ENCODE measurements at regions not wholly inside any gene's neighbourhood (a gene's known extent, or its start where the extent isn't known, plus 50 kb on each side); places are given as distances from the start of the nearest gene placed in this dataset.

DNA sequence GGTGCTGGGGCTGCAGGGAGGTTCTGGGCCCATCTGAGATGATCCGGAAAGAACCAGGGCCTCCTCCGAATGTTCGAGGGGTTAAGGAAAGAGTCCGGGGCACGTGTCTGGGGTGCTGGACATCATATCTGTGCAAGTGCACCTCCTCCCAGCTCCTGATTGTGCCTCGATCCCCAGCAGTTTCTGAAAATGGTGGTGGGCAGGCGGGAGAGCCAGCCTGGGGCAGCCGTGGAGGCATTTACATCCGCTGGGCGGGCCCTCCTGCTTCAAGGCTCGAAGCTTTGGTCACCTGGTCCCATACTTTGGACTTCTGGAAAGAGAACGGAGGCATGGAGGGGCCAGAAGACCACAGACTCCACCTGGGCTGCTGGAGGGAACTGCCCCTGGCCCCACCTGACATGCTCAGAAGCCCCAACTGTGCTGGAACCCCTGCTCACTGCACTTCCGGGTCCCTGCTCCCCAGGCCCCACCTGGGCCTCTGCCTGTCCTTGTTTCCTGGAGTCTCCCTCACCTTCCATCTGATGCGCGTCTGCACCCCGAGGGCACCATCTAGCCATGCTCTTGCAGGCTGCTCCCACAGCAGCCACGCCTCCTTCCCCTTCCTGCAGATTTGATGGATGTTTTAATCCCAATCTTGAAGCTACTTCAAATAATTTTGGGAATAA, 119.2 kb upstream of the HDAC4 start:
- TF ChIP-seq POLR2A (IDR thresholded peaks at IDR 0.05): no peak
- TF ChIP-seq, protein P1, sequence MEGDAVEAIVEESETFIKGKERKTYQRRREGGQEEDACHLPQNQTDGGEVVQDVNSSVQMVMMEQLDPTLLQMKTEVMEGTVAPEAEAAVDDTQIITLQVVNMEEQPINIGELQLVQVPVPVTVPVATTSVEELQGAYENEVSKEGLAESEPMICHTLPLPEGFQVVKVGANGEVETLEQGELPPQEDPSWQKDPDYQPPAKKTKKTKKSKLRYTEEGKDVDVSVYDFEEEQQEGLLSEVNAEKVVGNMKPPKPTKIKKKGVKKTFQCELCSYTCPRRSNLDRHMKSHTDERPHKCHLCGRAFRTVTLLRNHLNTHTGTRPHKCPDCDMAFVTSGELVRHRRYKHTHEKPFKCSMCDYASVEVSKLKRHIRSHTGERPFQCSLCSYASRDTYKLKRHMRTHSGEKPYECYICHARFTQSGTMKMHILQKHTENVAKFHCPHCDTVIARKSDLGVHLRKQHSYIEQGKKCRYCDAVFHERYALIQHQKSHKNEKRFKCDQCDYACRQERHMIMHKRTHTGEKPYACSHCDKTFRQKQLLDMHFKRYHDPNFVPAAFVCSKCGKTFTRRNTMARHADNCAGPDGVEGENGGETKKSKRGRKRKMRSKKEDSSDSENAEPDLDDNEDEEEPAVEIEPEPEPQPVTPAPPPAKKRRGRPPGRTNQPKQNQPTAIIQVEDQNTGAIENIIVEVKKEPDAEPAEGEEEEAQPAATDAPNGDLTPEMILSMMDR (IDR thresholded peaks at IDR 0.05): no peak
- intact Hi-C loops (cut with DNase I; ENCODE audit: low total_unique reads): no loop called here
- H3K27ac ChIP-seq: no peak overlapping the region
- WGBS, 2 donors: 92 to 93% methylated on average over 15 to 17 of the region's 17 CpGs
- no peaks in the 10 kb centered on the region for H3K36me3 ChIP-seq (ENCODE audit: low read depth, missing control alignments)
- DNase-seq: no peak
- no peaks in the 10 kb centered on the region for H3K4me1 ChIP-seq
- H3K9me3 ChIP-seq: no peaks in the 10 kb centered on the region
- H3K4me3 ChIP-seq: no peak overlapping the region
- no peaks in the 10 kb centered on the region for H3K27me3 ChIP-seq

GRCh38 chr2:239519089-239519920, 118.5 kb upstream of the HDAC4 start:
- intact Hi-C loops (cut with DNase I; ENCODE audit: low total_unique reads): no loop called here
- Histone ChIP-seq H3K9me3 (no peaks in the 10 kb centered on the region), H3K4me1 (no peaks in the 10 kb centered on the region), H3K4me3 (no peak overlapping the region), H3K27ac (no peak overlapping the region), H3K36me3 (ENCODE audit: low read depth, missing control alignments) (no peaks in the 10 kb centered on the region), H3K27me3 (no peaks in the 10 kb centered on the region)
- WGBS, 2 donors: 73 to 84% methylated on average over 16 to 22 of the region's 22 CpGs
- DNase-seq: no peak
- no peak for TF ChIP-seq POLR2A (IDR thresholded peaks at IDR 0.05)
- TF ChIP-seq, protein P1 (IDR thresholded peaks at IDR 0.05): no peak

DNA sequence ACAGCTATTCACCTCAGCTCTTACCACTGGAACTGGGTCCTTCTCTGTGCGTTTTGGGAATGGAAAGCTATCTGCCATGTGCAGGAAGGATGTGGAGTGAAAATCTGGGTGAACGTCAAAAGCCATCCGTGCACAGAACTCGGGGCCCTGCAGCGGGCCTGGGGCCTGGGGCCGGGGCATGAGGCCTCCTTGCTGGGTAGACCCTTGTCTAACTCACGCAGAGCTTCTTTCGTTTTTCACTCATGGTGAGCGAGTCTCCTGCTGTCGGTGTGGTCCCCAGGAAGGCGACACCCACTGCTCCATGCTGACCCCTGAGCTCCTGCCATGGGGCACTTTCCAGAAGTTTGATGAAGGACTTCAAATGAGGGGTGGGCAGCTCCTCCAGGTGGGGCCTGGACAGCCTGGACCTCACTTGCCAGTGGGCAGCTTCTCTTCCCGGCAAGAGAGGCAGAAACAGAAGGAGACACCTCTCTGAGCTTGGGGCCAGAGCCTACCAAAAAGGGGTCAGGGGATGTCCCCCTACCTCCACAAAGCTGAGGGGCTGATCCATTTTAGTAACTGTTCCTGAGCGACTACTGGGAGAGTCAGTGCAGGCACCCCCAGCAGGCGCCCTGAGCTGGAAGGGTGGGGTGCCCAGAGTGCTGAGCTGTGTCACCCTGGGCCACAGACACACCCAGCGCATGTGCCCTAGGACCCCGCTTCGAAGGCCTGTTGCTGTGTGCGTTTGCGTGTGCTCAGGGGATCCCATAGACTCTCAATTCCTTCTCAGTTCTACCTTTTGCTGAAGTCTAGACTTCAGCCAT, 117.7 kb upstream of the HDAC4 start:
- no peak for DNase-seq
- H3K4me3 ChIP-seq: no peak overlapping the region
- intact Hi-C loops (cut with DNase I; ENCODE audit: low total_unique reads): no loop called here
- no peaks in the 10 kb centered on the region for H3K4me1 ChIP-seq
- TF ChIP-seq, protein P1 (IDR thresholded peaks at IDR 0.05): no peak
- no peak for TF ChIP-seq POLR2A (IDR thresholded peaks at IDR 0.05)
- H3K9me3 ChIP-seq: no peaks in the 10 kb centered on the region
- no peaks in the 10 kb centered on the region for H3K27me3 ChIP-seq
- no peak overlapping the region for H3K27ac ChIP-seq
- H3K36me3 ChIP-seq (ENCODE audit: low read depth, missing control alignments): no peaks in the 10 kb centered on the region
- 87 to 93% methylated on average over 7 to 19 of the region's 19 CpGs for WGBS, 2 donors

DNA sequence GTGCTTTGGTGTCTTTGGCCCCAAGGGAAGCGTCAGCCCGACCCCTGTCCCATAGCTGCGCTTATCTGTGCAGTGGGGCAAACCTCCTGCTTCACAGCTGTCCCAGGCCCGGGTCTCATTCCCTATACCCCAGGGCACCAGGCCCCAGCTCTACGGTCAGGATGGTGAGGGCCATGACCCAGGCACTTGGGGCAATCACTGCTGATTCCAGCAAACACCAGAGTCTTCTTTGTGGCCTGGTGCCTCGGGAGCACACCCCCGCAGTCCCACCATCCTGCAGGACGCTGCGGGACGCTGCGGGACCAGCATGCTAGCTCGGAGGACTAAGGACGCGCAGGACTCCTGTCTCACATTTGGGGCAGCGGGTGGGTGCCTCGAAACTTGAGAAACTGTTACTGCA, 116.9 kb upstream of the HDAC4 start:
- Histone ChIP-seq H3K4me1 (no peaks in the 10 kb centered on the region), H3K27me3 (no peaks in the 10 kb centered on the region), H3K9me3 (no peaks in the 10 kb centered on the region), H3K36me3 (ENCODE audit: low read depth, missing control alignments) (no peaks in the 10 kb centered on the region), H3K27ac (no peak overlapping the region), H3K4me3 (no peak overlapping the region)
- intact Hi-C loops (cut with DNase I; ENCODE audit: low total_unique reads): no loop called here
- 95 to 97% methylated on average over 9 to 16 of the region's 16 CpGs for WGBS, 2 donors
- no peak for TF ChIP-seq POLR2A (IDR thresholded peaks at IDR 0.05)
- TF ChIP-seq, protein P1 (IDR thresholded peaks at IDR 0.05): no peak
- DNase-seq: no peak

Measured in testis (tissue), 2 donors.